Heart left ventricle (tissue), 16 donors: ENCODE measurements at regions not wholly inside any gene's neighbourhood (a gene's known extent, or its start where the extent isn't known, plus 50 kb on each side); places are given as distances from the start of the nearest gene placed in this dataset.

Source experiments
- ATAC-seq, 4 donors: fragments of 200-7000 bp; cut with Tn5 transposase; one replicate each; pipeline ENCODE4 v1.9.1; 2020 to 2022; ENCODE audit warnings: moderate library complexity in 4 of 4, mild to moderate bottlenecking in 3 of 4, moderate number of reproducible peaks in 1 of 4
- DNase-seq, 5 donors: peaks; one replicate each; pipeline ENCODE4 v3.0.0-alpha.2; 2020
- H3K27ac ChIP-seq, 12 donors: fragments of 200-600 bp; sonication (generic) in 4 of 12; one replicate each; pipeline versions ENCODE4 v1.5.0 to v1.8.0; 2016 to 2022; ENCODE audit warnings: mild to moderate bottlenecking in 2 of 12
- H3K27me3 ChIP-seq, 9 donors: fragments of 200-600 bp; sonication (generic) in 2 of 9; one replicate each; pipeline versions ENCODE4 v1.5.1 to v1.8.0; 2016 to 2022; ENCODE audit warnings: mild to moderate bottlenecking in 3 of 9
- H3K36me3 ChIP-seq, 9 donors: fragments of 200-600 bp; sonication (generic) in 2 of 9; one replicate each; pipeline versions ENCODE4 v1.5.0 to v1.8.0; 2018 to 2022; ENCODE audit warnings: mild to moderate bottlenecking in 2 of 9
- H3K4me1 ChIP-seq, 12 donors: fragments of 200-600 bp; sonication (generic) in 4 of 12; one replicate each; pipeline versions ENCODE4 v1.5.0 to v1.8.0; 2016 to 2022; ENCODE audit warnings: mild to moderate bottlenecking in 3 of 12
- H3K4me3 ChIP-seq, 12 donors: fragments of 200-600 bp; sonication (generic) in 4 of 12; one replicate each; pipeline versions ENCODE4 v1.5.0 to v1.8.0; 2017 to 2022; ENCODE audit warnings: mild to moderate bottlenecking in 9 of 12, moderate library complexity in 4 of 12
- H3K9me3 ChIP-seq, 12 donors: fragments of 200-600 bp; sonication (generic) in 4 of 12; one replicate each; pipeline versions ENCODE4 v1.5.0 to v1.8.0; 2016 to 2022; ENCODE audit warnings: mild to moderate bottlenecking in 1 of 12
- CTCF ChIP-seq, 12 donors: fragments of 200-600 bp; sonication (generic) in 4 of 12; IDR thresholded peaks; one replicate each; pipeline versions ENCODE4 v1.5.0 to v1.8.0; 2018 to 2022; ENCODE audit warnings: antibody characterized with exemption in 12 of 12, mild to moderate bottlenecking in 5 of 12
- POLR2A ChIP-seq, 2 donors: fragments of 450-650 bp; IDR thresholded peaks; one replicate each; pipeline ENCODE4 v1.6.1; 2017; ENCODE audit warnings: antibody characterized with exemption in 2 of 2, mild to moderate bottlenecking in 2 of 2, moderate library complexity in 2 of 2
- WGBS, 4 donors: extraction: QIAGEN DNeasy Blood & Tissue Kit in 2 of 4; methylation state at CpG; one replicate each; pipeline versions ENCODE4 v1.1.5 to v1.1.7; 2013 to 2018; 5-methylcytosine and 5-hydroxymethylcytosine counted together
- intact Hi-C, 10 donors: fragments of 100-400 bp; cut with DNase I; formaldehyde crosslinking; loops; one replicate each; pipeline versions ENCODE4 v1.11.1 to v1.14.2; 2022
- donor health status: ischemic (EF 13 %, LVEDD 7.1; RV severe dilation, severe dysfunction).
- donor health status: healthy with polysubstance abuse.
- donor health status: DM: no; HTN: yes; CAD: no.
- donor health status: DM: no; HTN: no; CAD: no.
- donor health status: ischemic (EF 25% LVEDD 6.9; RV normal size, moderate dysfunction).
- donor health status: ischemic (EF 25% LVEDD 5.7; RV mildly dilated, moderate dysfunction).
- donor health status: healthy.
- donor health status: DM: yes; HTN: yes; CAD: no.
- donor health status: ischemic (EF 35%, LVEDD 5.7; RV mildly dilated, moderate dysfunction).
- donor health status: nonischemic (EF 11% LVEDD 7.7; RV severe dilation, severe dysfunction).
- donor health status: DM: yes; HTN: yes; CAD: no.
- donor health status: PGD.
- donor health status: ischemic (EF 29% LVEDD 5.4; RV normal size, mild dysfunction).
- donor health status: nonischemic (EF 23%, LVEDD 6.1; RV moderate dilation, normal function).

- no peak overlapping the region for H3K27ac ChIP-seq
- ATAC-seq: no peak
- intact Hi-C loops: no loop called here
- H3K4me1 ChIP-seq: peaks cover 0 to 4% (median 0%) of the 10 kb centered on the region in 12 donors
- 78 to 84% (median 82%) methylated on average over 16 to 18 of the region's 18 CpGs for WGBS, 4 donors
- H3K27me3 ChIP-seq: peaks cover 0 to 3% (median 0%) of the 10 kb centered on the region in 9 donors
- no peak for TF ChIP-seq POLR2A (IDR thresholded peaks at IDR 0.05)
- TF ChIP-seq CTCF (IDR thresholded peaks at IDR 0.05): no peak
- H3K9me3 ChIP-seq: no peaks in the 10 kb centered on the region
- H3K36me3 ChIP-seq: no peaks in the 10 kb centered on the region
- H3K4me3 ChIP-seq: no peak overlapping the region
- DNase-seq: no peak
Observed at GRCh38 chr1:232184561-232185530, 445.1 kb downstream of the SIPA1L2 start.

GRCh38 chr1:232183802-232184201 is 446.1 kb downstream of the SIPA1L2 start:
- Histone ChIP-seq H3K27ac (no peak overlapping the region), H3K4me1 (peaks cover 0 to 6% (median 0%) of the 10 kb centered on the region in 12 donors), H3K9me3 (no peaks in the 10 kb centered on the region), H3K36me3 (no peaks in the 10 kb centered on the region), H3K4me3 (no peak overlapping the region), H3K27me3 (no peaks in the 10 kb centered on the region)
- intact Hi-C loops: no loop called here
- DNase-seq (no peak), ATAC-seq (no peak)
- no peak for TF ChIP-seq POLR2A (IDR thresholded peaks at IDR 0.05)
- no peak for TF ChIP-seq CTCF (IDR thresholded peaks at IDR 0.05)

DNA sequence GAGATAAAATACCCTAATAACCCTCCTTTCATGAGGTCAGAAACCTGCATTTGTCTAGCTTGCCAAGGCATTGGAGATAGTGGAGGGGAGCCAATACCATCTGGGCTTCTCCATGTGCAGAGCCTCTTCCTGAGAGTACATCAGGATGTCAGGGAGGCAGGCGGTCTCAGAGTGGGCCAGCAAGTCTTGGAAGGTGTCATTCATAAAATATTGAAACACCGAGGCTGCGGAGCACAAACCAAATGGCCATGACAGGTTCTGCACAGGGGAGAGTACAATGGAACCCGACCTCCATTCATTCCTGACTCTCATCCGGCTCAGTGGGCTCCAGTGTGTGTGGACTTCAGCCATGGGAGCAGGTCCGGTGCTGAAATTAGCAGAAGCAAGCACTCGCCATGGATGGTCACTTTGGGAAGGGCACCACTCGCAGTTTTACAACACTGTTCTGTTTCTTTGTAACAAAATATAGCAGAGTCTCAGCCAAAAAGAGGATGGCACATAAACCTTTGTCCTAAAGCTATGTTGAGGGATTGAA is 446.6 kb downstream of the SIPA1L2 start:
- intact Hi-C loops: no loop called here
- Histone ChIP-seq H3K9me3 (no peaks in the 10 kb centered on the region), H3K4me3 (no peak overlapping the region), H3K4me1 (peaks cover 0 to 6% (median 0%) of the 10 kb centered on the region in 12 donors), H3K36me3 (no peaks in the 10 kb centered on the region), H3K27ac (no peak overlapping the region), H3K27me3 (no peaks in the 10 kb centered on the region)
- 82 to 84% (median 83%) methylated on average over 8 of the region's 8 CpGs for WGBS, 4 donors
- DNase-seq: no peak
- ATAC-seq: no peak
- no peak for TF ChIP-seq POLR2A (IDR thresholded peaks at IDR 0.05)
- no peak for TF ChIP-seq CTCF (IDR thresholded peaks at IDR 0.05)

- Histone ChIP-seq H3K27ac (no peak overlapping the region), H3K27me3 (no peaks in the 10 kb centered on the region), H3K36me3 (no peaks in the 10 kb centered on the region), H3K9me3 (no peaks in the 10 kb centered on the region), H3K4me1 (peaks cover 0 to 6% (median 0%) of the 10 kb centered on the region in 12 donors), H3K4me3 (no peak overlapping the region)
- ATAC-seq: no peak
- WGBS, 4 donors: 73 to 88% (median 81%) methylated on average over 8 of the region's 8 CpGs
- intact Hi-C loops: no loop called here
- no peak for DNase-seq
- TF ChIP-seq CTCF (IDR thresholded peaks at IDR 0.05): no peak
- TF ChIP-seq POLR2A (IDR thresholded peaks at IDR 0.05): no peak
Observed at GRCh38 chr1:232182236-232182635, 447.7 kb downstream of the SIPA1L2 start.
